Hepatocyte (in vitro differentiated cells): ENCODE measurements at regions not wholly inside any gene's neighbourhood (a gene's known extent, or its start where the extent isn't known, plus 50 kb on each side); places are given as distances from the start of the nearest gene placed in this dataset.

Experiments
- CTCF ChIP-seq: fragments of 200-600 bp; sonication (generic); IDR thresholded peaks from 2 replicates; pipeline ENCODE4 v1.5.1; 2016; ENCODE audit warnings: antibody characterized with exemption, mild to moderate bottlenecking; ENCODE audit not compliant: poor library complexity
- EZH2 ChIP-seq: fragments of 200-600 bp; sonication (generic); IDR thresholded peaks from 2 replicates; pipeline ENCODE4 v1.6.1; 2016; ENCODE audit warnings: antibody characterized with exemption, mild to moderate bottlenecking, borderline replicate concordance
- EZH2phosphoT487 ChIP-seq: fragments of 200-600 bp; sonication (generic); IDR thresholded peaks from one replicate; pipeline ENCODE4 v1.6.1; 2018; ENCODE audit warnings: antibody characterized with exemption, mild to moderate bottlenecking, low read depth, moderate library complexity; ENCODE audit not compliant: unreplicated experiment, severe bottlenecking

GRCh38 chr6:26165261-26165790 is 78.1 kb downstream of the HFE start:
- TF ChIP-seq CTCF (no peak), EZH2phosphoT487 (no peak), EZH2 (no peak)
